ENCODE measurements at regions not wholly inside any gene's neighbourhood (a gene's known extent, or its start where the extent isn't known, plus 50 kb on each side); places are given as distances from the start of the nearest gene placed in this dataset.
"Not testable (repeated sequence)": the region's sequence is repeated elsewhere in the genome, so short reads cannot be mapped to it uniquely, and the experiment has no call there.

DNA sequence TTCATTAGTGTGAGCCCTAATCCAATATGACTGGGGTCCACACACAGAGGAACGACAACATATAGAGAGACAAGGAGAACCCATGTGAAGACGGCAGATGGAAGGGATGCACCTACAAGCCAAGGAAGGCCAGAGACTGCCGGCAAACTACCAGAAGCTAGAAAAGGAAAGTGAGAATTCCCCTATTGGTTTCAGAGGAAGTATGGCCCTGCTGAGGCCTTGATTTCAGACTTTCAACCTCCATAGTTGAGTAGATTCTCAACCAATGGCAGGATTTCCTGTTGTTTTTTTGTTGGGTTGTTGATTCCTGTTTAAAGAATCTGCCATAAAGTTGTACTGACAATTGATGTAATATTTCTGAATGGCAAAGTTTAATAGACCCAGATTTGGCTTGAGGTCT is 241.5 kb downstream of the SATB2 start:
- no peak for DNase-seq

DNA sequence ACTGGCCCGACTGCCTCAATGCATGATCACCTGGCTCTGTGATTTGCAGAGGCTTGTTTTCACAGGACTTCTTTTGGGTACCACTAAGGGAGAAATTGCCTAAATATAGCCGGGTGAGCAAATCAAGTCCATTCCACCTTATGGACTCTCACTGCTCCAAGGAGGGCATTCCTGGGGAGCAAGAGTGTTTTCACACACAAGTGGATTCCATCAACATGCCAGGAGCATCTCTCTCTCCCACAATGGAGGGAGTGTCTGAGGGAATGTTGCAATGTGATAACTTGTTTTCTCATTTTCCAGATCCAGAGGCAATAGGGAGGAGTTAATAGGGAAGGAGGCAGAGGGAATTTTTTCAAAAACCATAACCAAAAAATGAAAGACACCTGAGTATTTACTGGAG is 250.7 kb downstream of the SATB2 start:
- no peak for DNase-seq

DNA sequence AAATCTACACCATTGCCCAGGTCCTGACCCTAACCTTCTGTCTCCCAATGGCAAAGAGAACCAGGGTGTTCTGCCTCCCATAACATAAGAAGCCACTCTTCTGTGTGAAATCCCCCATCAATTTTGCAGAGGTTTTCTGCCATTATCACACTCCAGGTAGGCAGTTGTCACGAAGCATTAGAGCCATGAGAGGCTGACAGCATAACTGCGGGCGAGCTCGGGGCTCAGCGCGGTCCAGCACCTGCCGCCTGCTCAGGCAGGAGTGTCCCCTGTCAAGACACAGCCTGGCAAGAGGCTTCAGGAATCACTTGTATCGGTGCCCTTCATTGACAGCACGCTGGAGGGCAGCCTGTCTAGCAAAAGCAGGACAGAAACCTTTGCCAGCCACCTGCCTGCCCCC is 251.2 kb downstream of the SATB2 start:
- DNase-seq: no peak

DNA sequence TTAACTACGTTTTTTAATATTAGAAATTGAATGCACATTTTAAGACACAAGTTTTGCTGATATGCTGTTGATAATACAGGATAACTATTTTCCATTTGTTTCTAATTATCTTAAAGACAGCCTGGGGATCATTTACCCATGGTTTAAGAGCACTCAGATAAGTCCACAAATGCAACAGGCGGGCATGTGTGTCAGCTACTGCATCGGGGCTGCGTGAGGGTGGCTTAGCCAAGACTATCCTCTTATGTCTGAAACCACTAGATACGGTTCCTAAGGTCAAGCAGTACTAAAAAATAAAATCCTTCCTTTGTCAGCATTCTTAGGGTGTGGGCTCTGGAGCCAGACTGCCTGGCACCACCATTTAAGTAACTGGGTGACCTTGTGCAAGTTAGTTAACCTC is 254.8 kb downstream of the SATB2 start:
- DNase-seq: no peak

DNA sequence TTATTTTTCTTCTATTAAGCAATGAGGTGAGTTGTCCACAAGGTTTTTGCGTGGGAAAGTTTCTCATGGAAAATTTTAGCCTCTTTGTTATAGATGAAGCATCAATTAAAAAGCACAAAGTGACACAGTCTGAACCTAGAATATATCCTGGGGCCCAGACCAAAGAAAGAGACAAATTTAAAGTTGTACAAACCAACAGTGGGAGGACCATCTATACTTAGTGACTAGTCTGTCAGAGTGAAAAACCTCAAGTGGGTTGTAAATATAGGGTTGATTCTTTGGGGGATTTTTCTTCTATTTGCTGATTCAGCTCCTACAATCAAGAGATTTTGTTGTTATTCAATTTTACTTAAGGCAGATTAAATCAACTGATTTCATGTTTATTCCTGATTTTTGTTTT is 256.2 kb downstream of the SATB2 start:
- DNase-seq: no peak

DNA sequence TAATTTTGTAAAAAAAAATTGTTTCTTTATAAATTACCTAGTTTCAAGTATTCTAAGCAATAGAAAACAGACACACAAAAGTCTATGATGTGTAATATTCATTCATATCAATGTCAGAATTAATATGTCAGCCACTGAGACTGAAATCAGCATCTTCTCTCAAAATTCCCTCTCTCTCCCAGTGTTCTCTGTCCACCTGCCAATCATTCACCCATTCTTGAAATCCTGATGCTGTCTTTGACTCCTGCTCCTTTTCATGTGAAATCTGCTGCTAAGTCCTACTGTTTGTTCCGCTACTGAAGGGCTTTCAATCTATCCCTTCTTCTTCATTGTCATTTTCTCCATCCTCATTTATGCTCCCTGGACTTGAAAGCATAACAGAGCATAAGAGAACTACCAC is 257.9 kb downstream of the SATB2 start:
- DNase-seq: no peak

DNA sequence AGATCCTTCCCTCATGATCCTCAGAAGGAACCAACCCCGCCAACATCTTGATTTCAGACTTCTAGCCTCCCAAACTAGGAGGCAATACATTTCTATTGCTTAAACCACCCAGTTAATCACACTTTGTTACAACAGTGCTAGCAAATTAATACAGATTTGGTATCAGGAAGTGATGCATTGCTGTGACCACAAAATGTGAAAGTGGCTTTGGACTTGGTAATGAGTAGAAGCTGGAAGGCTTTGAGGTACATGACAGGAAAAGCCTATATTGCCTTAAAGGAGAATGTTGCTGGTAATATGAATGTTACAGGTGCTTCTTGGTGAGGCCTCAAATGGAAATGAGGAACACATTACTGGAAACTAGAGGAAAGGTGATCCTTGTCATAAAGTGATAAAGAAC is 260.3 kb downstream of the SATB2 start:
- DNase-seq: no peak

DNA sequence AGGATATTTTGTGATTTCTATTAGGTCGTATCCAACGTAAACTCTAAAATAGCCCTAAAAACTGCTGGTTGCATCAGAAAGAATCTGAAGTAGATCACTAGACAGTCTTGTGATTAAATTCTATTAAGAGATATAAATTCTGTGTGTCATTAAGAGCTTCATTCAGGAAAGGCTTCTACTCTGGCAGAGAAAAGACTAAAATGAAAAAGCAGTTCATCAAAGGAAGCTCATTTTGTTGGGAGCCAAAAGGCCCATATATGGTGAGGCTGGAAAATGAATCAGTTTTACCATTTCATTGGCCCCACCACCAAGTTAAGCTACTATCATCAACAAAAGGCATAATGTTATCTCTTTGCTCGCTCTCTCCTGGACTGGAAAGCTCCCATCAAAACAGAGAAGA is 261.1 kb downstream of the SATB2 start:
- DNase-seq: no peak

DNA sequence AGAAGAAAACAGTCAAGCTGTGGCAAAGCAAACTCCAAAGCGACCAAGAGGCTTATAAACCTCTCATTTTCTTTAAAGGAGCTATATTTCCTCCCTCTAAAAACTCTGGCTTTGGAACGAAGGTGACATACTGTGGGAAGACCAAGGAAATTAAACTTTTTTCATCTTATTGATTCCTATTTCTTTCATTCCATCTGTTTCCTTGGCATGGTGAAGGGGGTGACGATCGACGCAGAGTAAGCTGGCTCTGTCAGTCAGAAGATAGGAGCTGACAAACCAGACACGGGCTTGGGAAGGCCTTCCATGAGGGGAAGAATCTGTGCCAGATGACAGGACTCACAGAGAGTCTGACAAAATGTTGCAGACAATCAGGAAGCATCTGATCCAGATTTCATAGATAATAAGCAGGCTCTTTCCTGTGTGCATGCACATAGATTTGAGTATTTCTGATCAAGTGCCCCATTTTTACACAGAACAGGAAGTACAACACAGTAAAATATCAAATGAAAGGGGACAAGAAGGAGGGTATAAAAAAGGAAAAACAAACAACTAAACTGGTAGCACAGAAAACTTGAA is 261.7 kb downstream of the SATB2 start:
- DNase-seq: no peak

DNA sequence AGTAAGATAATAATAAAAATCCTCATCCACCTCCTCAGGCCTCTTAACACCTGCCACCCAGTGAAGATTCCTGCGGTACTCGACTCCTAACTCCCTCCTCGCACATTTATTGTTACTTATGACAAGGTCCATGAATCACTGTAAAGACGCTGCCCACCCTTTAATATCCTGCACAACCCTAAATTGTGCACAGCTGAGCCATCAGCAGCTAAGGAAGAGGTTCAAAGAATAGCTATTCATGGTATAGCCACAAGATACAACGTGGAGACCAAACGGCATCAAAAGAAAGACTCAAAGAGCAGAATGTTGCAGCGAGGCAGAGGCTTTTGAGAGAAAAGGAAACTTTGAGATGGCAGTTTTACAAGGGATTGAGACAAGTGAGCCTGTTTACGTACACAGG is 266.3 kb downstream of the SATB2 start:
- DNase-seq: no peak

DNA sequence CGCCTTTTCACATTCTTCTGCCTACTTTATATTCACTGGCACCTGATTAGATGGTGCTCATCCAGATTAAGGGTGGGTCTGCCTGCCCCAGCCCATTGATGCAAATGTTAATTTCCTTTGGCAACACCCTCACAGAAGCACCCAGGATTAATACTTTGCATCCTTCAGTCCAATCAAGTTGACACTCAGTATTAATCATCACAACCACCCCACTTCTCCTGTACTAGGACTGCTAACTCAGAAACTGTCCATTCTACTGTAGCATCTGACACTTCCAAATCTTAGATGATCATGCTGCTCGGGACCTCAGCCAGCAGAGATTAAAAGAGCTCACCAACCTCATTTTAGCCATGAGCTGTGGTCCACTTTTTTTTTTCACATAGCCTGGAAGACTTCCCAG is 268.5 kb downstream of the SATB2 start:
- DNase-seq: no peak

DNA sequence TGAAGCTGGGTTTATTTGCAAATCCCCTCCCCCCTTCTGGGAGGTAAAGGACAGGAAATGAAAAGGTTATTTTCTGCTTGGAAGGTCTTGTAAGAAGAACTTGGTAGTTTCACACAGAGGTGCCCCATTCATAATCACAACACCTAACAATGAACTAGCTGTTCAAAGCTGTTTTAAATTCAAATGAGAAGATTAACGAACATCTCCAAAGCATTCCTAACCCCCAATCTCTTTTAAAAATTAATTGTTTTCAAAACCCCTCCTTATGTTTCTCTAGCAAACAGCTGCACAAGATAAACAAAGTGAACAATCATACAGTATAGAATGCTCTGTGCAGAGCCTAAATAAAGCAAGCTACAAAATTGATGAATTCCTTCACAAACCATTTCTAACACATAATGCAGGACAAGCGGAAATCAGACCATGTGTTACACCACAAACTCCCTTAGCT is 271.4 kb downstream of the SATB2 start:
- DNase-seq: no peak

DNA sequence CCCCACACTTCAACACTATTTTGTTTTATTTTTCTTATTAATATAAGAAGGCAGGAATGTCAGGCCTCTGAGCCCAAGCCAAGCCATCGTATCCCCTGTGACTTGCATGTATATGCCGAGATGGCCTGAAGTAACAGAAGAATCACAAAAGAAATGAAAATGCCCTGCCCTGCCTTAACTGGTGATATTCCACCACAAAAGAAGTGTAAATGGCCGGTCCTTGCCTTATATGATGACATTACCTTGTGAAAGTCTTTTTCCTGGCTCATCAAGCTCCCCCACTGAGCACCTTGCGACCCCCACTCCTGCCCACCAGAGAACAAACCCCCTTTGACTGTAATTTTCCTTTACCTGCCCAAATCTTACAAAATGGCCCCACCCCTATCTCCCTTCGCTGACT is 272.6 kb downstream of the SATB2 start:
- not testable (repeated sequence) for DNase-seq

DNA sequence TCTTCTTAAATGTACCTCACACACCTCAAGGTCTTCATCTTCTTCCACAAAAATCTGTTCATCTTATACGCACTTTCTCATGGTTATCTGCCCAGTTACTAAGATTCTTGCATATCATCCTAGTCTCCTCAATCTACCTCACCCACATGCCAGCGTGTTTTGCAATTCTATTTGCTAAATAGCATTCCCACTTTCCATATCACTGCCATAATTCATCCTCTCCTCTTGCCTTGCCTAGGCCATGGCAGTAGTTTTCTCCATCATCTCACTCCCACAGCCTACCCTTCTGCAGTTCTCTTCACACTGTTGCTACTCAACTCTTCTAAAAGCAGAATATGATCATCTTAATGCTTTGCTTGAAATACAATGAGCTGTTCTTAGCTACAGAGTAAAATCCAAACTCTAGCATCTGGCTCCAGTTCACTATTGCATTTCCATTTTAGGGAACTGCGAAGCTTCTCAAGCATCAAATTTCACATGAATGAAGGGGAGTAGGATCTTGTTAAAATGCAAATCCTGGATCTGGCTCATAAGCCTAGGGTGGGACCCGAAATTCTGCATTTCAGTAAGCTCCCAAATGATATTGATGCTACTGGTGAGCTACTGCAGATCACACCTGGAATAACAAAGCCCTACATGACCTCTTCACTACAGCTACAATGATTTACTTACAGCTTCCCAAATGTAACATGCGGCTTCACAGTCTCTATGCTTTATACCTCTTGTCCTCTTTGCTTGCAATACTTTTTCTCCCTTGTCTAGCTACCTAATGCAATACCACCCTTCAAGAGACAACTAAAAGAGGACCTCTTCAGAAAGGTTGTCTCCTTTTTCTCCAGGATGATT is 293.9 kb downstream of the SATB2 start:
- DNase-seq: no peak

DNA sequence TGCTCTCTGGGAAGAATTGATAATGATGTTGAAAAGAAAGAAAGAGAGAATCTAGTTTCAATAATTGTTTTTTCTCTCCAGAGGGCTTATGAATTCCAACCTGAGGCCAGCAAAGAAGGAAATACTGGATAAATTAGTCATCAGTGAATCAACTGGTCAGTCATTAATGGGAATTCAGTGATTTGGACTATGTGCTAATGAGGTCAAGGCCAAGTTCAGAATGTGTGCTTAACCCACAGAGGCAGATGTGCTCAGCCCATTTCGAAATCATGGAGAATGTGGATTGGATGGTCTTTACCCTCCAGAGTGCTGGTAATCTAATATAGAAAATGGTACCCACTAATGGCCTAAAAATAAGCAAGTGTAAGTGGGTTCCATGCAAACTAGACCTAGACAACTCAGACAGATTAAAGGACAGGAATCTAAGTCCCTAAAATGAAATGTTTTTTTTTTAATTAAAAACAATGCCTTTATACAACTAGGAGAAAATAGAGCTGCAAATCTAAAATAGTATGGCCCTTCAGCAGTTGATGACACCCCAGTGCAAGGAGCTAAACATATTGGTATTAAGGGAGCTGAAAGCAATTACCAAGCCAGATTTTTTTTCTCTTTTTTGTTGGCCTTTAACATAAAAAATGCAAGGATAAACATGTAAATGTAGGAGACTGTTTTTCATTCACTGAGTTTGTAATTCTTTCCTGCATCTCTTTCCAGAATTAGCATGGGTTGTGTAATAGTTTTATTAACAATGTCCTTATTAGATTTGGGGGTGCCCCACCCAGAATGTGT is 296.9 kb downstream of the SATB2 start:
- DNase-seq: no peak

DNA sequence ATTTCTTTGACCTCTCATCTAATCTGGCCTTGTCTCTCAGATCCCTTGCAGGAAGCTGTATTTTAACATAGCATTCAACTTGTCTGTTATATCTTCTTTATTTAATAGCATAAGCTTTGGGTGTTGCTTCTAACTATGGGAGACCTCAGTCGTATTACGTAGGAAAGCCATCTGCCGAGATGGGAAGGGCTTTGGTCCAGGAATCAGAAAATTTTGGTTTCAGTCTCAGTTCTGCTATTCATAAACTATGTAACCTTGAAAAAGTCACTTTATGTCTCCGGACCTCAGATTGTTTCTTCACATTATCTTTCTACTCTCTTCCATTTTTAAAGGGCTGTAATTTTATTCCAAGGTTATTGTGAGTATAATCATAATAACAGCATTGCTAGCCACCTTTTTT is 297.7 kb downstream of the SATB2 start:
- no peak for DNase-seq

DNA sequence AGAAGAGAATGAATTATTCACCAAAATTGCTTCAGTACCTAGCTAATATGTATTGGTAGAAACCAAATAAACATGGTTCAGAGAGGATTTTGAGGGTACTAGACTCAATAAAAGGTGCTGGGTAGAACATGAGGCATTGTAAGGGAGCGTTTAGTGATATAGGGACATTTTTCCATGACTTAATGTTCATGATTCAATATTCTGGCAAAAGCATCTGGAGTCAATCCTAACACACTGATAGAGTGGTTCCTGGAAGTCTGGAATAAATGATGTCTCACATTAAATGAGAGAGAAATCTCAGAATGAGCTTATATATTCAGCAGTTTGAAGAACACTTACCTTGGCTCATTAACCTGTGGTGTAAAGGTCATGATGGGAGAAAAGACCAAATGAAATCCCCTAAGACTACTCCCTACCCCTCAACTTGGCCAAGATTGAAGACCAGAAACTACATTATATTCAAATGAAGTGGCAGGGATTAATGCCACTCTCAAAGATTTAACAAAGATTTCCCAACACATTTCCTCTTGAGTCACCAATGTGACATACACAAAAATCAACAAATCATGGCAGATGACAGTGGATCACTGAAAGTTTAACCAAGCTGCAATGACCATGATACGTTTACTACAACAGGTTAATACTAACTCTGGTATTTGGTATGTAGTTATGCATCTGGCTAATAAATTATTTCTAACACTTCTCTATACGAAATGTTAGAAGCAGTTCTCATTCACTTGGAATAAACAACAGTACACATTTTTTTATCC is 309.5 kb downstream of the SATB2 start:
- DNase-seq: no peak

DNA sequence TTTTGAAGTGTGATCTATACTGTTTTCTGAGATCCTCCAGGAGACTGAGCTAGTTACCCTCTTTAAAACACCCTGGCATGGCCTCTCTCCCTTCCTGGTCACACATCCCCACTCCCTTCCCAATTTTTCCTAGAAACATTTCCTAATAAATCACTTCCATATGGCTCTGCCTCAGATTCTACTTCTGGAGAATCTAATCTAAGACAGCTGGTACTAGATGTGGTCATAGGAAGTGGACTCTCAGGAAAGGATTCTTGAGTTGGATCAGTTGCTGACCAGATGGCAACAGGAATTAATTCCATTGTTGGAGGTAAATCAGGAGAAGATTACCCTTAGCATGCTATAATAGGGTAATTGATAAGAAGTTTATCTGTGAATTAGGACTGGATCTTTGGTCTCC is 310.5 kb downstream of the SATB2 start:
- DNase-seq: no peak

DNA sequence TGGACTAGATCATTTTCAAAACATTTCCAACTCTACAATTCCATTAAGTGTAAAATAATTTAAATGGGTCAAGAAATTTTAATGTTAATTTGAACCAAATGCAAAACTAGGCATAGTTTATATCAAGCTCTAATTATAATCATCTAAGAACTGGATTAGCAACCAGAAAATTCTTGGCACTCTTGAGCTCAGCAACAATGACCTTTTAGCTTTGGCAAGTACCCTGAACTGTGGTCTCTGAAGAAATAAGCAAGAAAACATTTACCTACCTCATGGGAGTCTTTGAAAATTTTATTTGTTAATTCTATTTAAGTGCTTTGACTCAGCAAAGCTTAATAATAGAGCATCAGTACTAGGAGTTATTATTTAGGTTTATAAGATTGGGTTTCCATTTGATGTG is 313.2 kb downstream of the SATB2 start:
- no peak for DNase-seq

DNA sequence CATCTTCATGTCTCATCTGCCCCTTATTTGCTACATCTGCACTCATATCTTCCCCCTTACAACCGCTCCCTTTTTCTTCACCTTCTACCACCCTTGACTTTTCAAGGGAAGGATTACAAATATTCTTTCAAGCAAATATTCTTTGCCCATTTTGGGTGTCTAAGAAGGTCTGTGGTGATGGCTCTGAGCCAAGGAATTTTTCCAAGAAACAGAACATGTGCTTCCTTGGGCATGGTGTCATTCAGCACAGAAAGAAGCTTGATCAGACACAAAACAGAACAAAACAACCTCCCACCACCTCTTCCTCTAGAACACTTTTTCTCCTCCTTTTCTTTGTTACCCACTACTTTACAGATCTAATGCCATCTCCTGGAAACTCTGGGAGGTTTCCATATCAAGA is 313.7 kb downstream of the SATB2 start:
- DNase-seq: no peak

DNA sequence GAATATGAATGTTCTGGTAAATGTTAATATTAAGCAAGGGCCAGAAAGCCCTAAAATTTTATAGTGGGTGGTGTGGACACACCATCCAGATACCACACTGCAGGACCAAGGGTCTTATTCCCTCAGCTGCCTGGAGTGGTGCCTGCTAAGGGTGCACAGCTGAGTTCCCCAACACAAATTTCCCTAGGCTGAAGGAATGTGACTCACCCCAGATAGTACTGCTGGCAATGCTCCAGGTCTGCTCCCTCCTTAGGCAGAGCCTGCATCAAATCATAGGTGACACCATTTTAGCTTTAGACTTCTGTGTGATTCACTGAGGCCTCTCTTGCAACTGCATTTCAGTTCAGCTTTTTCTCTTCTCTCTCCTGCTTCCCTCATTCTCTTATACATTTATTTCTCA is 321.1 kb downstream of the SATB2 start:
- DNase-seq: no peak

DNA sequence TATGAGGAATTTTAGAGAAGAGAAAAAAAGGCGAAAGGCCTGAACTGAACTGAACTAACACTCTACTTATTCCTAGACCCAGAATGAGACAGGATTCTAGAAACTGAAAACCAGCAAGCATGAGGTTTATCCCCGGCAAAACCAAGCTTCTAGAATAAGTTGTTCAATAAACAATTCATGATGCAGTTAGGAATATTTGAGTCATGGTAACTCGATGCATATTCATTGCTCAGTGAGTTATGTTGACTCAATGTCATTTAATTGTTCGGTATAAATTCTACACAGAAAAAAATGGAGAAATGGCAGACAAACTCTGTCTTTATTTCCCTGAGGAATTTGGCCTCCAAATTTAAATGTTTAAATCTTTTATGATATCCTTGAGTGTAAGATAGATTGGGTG is 321.5 kb downstream of the SATB2 start:
- DNase-seq: no peak

DNA sequence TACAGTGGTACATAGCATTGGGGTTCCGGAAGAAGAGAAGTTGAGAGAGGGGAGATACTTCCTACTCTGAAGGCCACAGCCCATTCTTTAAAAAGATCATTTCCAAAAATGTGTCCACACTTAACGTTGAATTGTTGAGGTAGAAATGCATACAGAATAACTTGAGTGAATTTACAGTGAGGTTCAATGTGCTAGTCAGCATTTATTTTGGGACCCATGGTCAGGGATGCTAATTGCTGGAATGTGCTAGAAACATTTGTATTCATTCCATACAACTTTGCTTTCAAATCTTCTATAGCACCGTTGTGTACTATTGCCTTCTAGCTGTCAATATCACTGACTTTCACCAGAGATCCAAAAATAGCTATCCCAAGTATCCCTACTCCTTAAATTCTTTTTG is 325.9 kb downstream of the SATB2 start:
- no peak for DNase-seq
